ENCODE measurements at regions not wholly inside any gene's neighbourhood (a gene's known extent, or its start where the extent isn't known, plus 50 kb on each side); places are given as distances from the start of the nearest gene placed in this dataset.

DNA sequence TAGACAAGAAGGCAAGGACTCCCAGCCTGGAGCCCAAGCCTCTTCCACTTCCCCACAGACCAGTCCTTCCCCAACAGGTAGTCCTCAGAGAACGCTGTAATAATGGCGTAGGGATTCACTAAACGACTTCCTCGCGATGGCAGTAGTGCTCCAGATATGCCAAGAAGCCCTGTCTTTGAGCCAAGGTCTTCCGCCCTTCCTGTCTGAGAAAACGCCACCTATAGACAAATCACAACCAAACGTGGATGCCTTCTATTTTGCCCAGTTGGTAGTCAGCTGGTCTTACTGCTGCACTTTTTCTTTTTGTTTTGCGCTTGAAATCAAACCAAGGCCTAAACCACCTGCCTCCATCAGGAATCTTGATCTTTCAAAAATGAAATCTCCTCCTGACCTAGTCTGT is 203.3 kb downstream of the OR13H1 start:
- H3K9me3 ChIP-seq = no peaks in the 10 kb centered on the region
- peak overlapping the region; percentile 87 for H3K4me3 ChIP-seq
- peak; percentile 100 for FAIRE-seq
- ATAC-seq = peak; percentile 95
- ChIA-PET POLR2A (interaction anchor here (2.2 kb wide), 1 partner anchor 16 kb away, joined by 11 read pairs; no protein-coding TSS in a partner anchor), CTCF (interaction anchor here (0.8 to 2.2 kb wide), 8 partner anchors 16 to 46 kb away, joined by 3 to 10 read pairs (median 3); no protein-coding TSS in a partner anchor)
- H3K27ac ChIP-seq = peak overlapping the region; percentile 97 to 99
- WGBS (ENCODE audit: missing lambda C conversion rate) = under 1% methylated on average over 9 of the region's 9 CpGs
- TF ChIP-seq, protein P1, sequence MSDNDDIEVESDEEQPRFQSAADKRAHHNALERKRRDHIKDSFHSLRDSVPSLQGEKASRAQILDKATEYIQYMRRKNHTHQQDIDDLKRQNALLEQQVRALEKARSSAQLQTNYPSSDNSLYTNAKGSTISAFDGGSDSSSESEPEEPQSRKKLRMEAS (IDR thresholded peaks at IDR 0.05) = peak; percentile 46; the same call in 1 of the 2 replicates
- TF ChIP-seq KDM5A (IDR thresholded peaks at IDR 0.05) (no peak), MAFK (IDR thresholded peaks at IDR 0.05; ENCODE audit: partially characterized antibody) (peak; percentile 21), RAD21 (conservative IDR thresholded peaks at IDR 0.05 in 1 of 2, IDR thresholded peaks at IDR 0.05 in 1 of 2) (peak; percentile 79 to 81), ELK1 (IDR thresholded peaks at IDR 0.05; ENCODE audit: low read depth, low read length) (no peak), CTCF (IDR thresholded peaks at IDR 0.05) (peak; percentile 69), RFX5 (IDR thresholded peaks at IDR 0.05) (0 out of 2 replicates have a peak, but pooled peaks have one; percentile 39), SMC3 (IDR thresholded peaks at IDR 0.05) (peak; percentile 47)
- H3K4me1 ChIP-seq = peaks cover 9% of the 10 kb centered on the region
- H3K4me2 ChIP-seq = peak overlapping the region; percentile 84
- peak; percentile 62 to 95 for DNase-seq (ENCODE audit: low read depth in 1 of 2, low spot score in 1 of 2)

GRCh38 chrX:131752493-131753198 is 208.8 kb downstream of the OR13H1 start:
- Histone ChIP-seq H3K4me2 (peak overlapping the region; percentile 81), H3K27ac (peak overlapping the region; percentile 82 to 96), H3K4me3 (peak overlapping the region; percentile 45), H3K4me1 (peaks cover 7% of the 10 kb centered on the region), H3K9me3 (no peaks in the 10 kb centered on the region)
- whole genome bisulfite sequencing (ENCODE audit: missing lambda C conversion rate) = 17% methylated on average over 23 of the region's 24 CpGs
- CTCF ChIA-PET = interaction anchor here (2.0 kb wide), 1 partner anchor 10 kb away, joined by 7 read pairs; no protein-coding TSS in a partner anchor
- ATAC-seq = peak; percentile 89 to 94
- DNase-seq (ENCODE audit: low read depth in 1 of 2, low spot score in 1 of 2) = peak in 1 of 2 experiments; percentile 92
- POLR2A ChIA-PET = no interaction called here
- FAIRE-seq = peak; percentile 84
- TF ChIP-seq, protein P2, sequence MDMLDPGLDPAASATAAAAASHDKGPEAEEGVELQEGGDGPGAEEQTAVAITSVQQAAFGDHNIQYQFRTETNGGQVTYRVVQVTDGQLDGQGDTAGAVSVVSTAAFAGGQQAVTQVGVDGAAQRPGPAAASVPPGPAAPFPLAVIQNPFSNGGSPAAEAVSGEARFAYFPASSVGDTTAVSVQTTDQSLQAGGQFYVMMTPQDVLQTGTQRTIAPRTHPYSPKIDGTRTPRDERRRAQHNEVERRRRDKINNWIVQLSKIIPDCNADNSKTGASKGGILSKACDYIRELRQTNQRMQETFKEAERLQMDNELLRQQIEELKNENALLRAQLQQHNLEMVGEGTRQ (IDR thresholded peaks at IDR 0.05) = no peak
- TF ChIP-seq, protein P1 (IDR thresholded peaks at IDR 0.05) = peak; percentile 38
- TF ChIP-seq KDM1A (IDR thresholded peaks at IDR 0.05; ENCODE audit: low read depth) (no peak), CTCF (IDR thresholded peaks at IDR 0.05) (peak; percentile 50), SMC3 (IDR thresholded peaks at IDR 0.05) (peak; percentile 43; the same call in 2 of the 3 replicates), BHLHE40 (IDR thresholded peaks at IDR 0.05; ENCODE audit: low read depth, low read length) (no peak), CHD4 (IDR thresholded peaks at IDR 0.05; ENCODE audit: borderline replicate concordance) (no peak), MAZ (IDR thresholded peaks at IDR 0.05; ENCODE audit: borderline replicate concordance, low read depth, low read length) (peak; percentile 72; the same call in 1 of the 2 replicates), TP53 (CRISPR knock-in tag; IDR thresholded peaks at IDR 0.05) (no peak), ZNF302 (CRISPR knock-in tag; IDR thresholded peaks at IDR 0.05) (no peak), TFCP2L1 (CRISPR knock-in tag; IDR thresholded peaks at IDR 0.05) (no peak), RNF2 (IDR thresholded peaks at IDR 0.05; ENCODE audit: borderline replicate concordance, low read depth) (no peak), RAD21 (conservative IDR thresholded peaks at IDR 0.05 in 1 of 2, IDR thresholded peaks at IDR 0.05 in 1 of 2) (peak; percentile 74 to 78), ELK1 (IDR thresholded peaks at IDR 0.05; ENCODE audit: low read depth, low read length) (no peak), HEYL (CRISPR knock-in tag; IDR thresholded peaks at IDR 0.05) (no peak), KDM5A (IDR thresholded peaks at IDR 0.05) (no peak), HDAC2 (IDR thresholded peaks at IDR 0.05) (no peak), CBX8 (IDR thresholded peaks at IDR 0.05) (no peak)
- TF ChIP-seq, protein P3, sequence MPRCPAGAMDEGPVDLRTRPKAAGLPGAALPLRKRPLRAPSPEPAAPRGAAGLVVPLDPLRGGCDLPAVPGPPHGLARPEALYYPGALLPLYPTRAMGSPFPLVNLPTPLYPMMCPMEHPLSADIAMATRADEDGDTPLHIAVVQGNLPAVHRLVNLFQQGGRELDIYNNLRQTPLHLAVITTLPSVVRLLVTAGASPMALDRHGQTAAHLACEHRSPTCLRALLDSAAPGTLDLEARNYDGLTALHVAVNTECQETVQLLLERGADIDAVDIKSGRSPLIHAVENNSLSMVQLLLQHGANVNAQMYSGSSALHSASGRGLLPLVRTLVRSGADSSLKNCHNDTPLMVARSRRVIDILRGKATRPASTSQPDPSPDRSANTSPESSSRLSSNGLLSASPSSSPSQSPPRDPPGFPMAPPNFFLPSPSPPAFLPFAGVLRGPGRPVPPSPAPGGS (IDR thresholded peaks at IDR 0.05) = 0 out of 3 replicates have a peak, but pooled peaks have one; percentile 50
- TF ChIP-seq, protein P4, sequence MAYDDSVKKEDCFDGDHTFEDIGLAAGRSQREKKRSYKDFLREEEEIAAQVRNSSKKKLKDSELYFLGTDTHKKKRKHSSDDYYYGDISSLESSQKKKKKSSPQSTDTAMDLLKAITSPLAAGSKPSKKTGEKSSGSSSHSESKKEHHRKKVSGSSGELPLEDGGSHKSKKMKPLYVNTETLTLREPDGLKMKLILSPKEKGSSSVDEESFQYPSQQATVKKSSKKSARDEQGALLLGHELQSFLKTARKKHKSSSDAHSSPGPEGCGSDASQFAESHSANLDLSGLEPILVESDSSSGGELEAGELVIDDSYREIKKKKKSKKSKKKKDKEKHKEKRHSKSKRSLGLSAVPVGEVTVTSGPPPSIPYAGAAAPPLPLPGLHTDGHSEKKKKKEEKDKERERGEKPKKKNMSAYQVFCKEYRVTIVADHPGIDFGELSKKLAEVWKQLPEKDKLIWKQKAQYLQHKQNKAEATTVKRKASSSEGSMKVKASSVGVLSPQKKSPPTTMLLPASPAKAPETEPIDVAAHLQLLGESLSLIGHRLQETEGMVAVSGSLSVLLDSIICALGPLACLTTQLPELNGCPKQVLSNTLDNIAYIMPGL (CRISPR knock-in tag; IDR thresholded peaks at IDR 0.05; ENCODE audit: borderline replicate concordance) = no peak

All from A549 (cell line).